ENCODE measurements at regions not wholly inside any gene's neighbourhood (a gene's known extent, or its start where the extent isn't known, plus 50 kb on each side); places are given as distances from the start of the nearest gene placed in this dataset.

DNA sequence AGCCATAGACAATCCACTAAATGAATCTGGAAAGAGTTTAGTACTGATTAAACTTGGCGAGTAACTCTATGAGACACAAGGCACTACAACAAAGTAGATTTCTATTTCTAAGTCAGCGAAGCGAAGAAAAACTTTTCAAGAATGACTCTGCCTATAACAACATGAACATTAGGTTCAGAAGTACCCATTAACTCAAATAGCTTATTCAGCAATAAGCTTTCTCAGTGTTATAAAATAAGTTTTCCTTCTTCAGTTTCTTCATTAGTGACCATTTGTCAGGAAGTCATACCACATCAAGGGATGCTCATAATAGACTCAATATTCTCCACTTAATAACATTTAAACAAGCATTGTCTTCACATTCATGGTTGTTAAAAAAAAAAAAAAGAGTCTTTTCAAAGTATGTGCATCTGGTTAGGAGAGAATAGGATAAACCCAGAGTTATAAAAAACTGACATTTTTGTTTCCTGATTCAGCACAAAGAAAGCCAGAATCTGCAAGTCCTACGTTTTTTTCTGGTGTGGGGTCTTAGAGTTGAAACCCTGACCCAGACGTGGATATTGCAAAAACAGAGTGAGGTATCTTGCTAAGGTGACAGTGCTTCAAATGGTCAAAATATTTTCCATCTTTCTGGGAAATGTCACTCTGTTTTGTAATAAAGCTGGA lies 148.2 kb upstream of the PREP start:
- no peak for DNase-seq
- Histone ChIP-seq H3K4me1 (ENCODE audit: control insufficient read depth in 1 of 2, insufficient read depth in 2 of 2, low read depth in 1 of 2, low read length in 1 of 2) (peaks cover 0 to 4% of the 10 kb centered on the region in 2 experiments; a peak in 1 of 4 replicates), H3K79me2 (ENCODE audit: insufficient read depth) (no peaks in the 10 kb centered on the region), H3K9me3 (peaks cover 6% of the 10 kb centered on the region; the same call in 1 of the 2 replicates), H3K4me3 (ENCODE audit: low read depth in 2 of 2, low read length in 1 of 2) (no peak overlapping the region), H3K4me2 (no peak overlapping the region), H4K20me1 (ENCODE audit: insufficient read depth) (no peaks in the 10 kb centered on the region), H3K27me3 (ENCODE audit: insufficient read depth) (no peaks in the 10 kb centered on the region), H3K9me2 (no peaks in the 10 kb centered on the region), H3K27ac (ENCODE audit: low read depth in 2 of 2, low read length in 1 of 2) (peak overlapping the region; percentile 43 to 47; a peak in 2 of 4 replicates), H3K36me3 (replicated peaks in 1 of 2; ENCODE audit: control insufficient read depth in 1 of 2, insufficient read depth in 2 of 2, low read length in 1 of 2) (no peaks in the 10 kb centered on the region), H3F3A (replicated peaks; ENCODE audit: insufficient read depth) (peaks cover 7% of the 10 kb centered on the region), H3K9ac (no peak overlapping the region), H2AFZ (ENCODE audit: low read depth) (peak overlapping the region; percentile 43; the same call in 1 of the 2 replicates)
- ChIA-PET CTCF (no interaction called here), POLR2A (no interaction called here)
- WGBS (ENCODE audit: low lambda C conversion rate), result 55% methylated on average over 5 of the region's 5 CpGs
- TF ChIP-seq, protein P1, sequence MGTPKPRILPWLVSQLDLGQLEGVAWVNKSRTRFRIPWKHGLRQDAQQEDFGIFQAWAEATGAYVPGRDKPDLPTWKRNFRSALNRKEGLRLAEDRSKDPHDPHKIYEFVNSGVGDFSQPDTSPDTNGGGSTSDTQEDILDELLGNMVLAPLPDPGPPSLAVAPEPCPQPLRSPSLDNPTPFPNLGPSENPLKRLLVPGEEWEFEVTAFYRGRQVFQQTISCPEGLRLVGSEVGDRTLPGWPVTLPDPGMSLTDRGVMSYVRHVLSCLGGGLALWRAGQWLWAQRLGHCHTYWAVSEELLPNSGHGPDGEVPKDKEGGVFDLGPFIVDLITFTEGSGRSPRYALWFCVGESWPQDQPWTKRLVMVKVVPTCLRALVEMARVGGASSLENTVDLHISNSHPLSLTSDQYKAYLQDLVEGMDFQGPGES (IDR thresholded peaks at IDR 0.05; ENCODE audit: low read depth, low read length), result no peak
- TF ChIP-seq MXI1 (IDR thresholded peaks at IDR 0.05; ENCODE audit: low read depth, low read length) (no peak), EP300 (IDR thresholded peaks at IDR 0.05; ENCODE audit: borderline replicate concordance in 1 of 2, low read depth in 1 of 2, low read length in 1 of 2) (no peak), TEAD4 (IDR thresholded peaks at IDR 0.05; ENCODE audit: borderline replicate concordance, insufficient read depth) (no peak), MEF2A (IDR thresholded peaks at IDR 0.05; ENCODE audit: borderline replicate concordance, low read depth) (no peak), TCF12 (IDR thresholded peaks at IDR 0.05) (no peak), CTCF (IDR thresholded peaks at IDR 0.05) (no peak), SIN3A (IDR thresholded peaks at IDR 0.05; ENCODE audit: borderline replicate concordance, low read depth, low read length) (no peak), NFIC (IDR thresholded peaks at IDR 0.05; ENCODE audit: borderline replicate concordance) (no peak), GABPA (IDR thresholded peaks at IDR 0.05; ENCODE audit: low read depth) (no peak), ELF1 (IDR thresholded peaks at IDR 0.05) (no peak), FOSL2 (IDR thresholded peaks at IDR 0.05; ENCODE audit: borderline replicate concordance, low read depth) (no peak)
- TF ChIP-seq, protein P2, sequence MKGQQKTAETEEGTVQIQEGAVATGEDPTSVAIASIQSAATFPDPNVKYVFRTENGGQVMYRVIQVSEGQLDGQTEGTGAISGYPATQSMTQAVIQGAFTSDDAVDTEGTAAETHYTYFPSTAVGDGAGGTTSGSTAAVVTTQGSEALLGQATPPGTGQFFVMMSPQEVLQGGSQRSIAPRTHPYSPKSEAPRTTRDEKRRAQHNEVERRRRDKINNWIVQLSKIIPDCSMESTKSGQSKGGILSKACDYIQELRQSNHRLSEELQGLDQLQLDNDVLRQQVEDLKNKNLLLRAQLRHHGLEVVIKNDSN (IDR thresholded peaks at IDR 0.05; ENCODE audit: borderline replicate concordance, low read depth), result no peak

GRCh38 chr6:105546754-105547153 lies 143.9 kb upstream of the PREP start:
- Histone ChIP-seq H3F3A (replicated peaks; ENCODE audit: insufficient read depth) (peaks cover 11% of the 10 kb centered on the region), H3K36me3 (replicated peaks in 1 of 2; ENCODE audit: control insufficient read depth in 1 of 2, insufficient read depth in 2 of 2, low read length in 1 of 2) (no peaks in the 10 kb centered on the region), H3K9me2 (no peaks in the 10 kb centered on the region), H3K4me3 (ENCODE audit: low read depth in 2 of 2, low read length in 1 of 2) (no peak overlapping the region), H3K9me3 (no peaks in the 10 kb centered on the region), H3K27ac (ENCODE audit: low read depth in 2 of 2, low read length in 1 of 2) (peak overlapping the region; percentile 71 to 94), H3K9ac (peak overlapping the region; percentile 59; the same call in 1 of the 2 replicates), H2AFZ (ENCODE audit: low read depth) (peak overlapping the region; percentile 77), H3K4me1 (ENCODE audit: control insufficient read depth in 1 of 2, insufficient read depth in 2 of 2, low read depth in 1 of 2, low read length in 1 of 2) (peaks cover 0 to 8% of the 10 kb centered on the region in 2 experiments; a peak in 1 of 4 replicates), H3K79me2 (ENCODE audit: insufficient read depth) (no peaks in the 10 kb centered on the region), H4K20me1 (ENCODE audit: insufficient read depth) (no peaks in the 10 kb centered on the region), H3K27me3 (ENCODE audit: insufficient read depth) (no peaks in the 10 kb centered on the region), H3K4me2 (peak overlapping the region; percentile 40)
- DNase-seq, result no peak
- TF ChIP-seq, protein P2 (IDR thresholded peaks at IDR 0.05; ENCODE audit: borderline replicate concordance, low read depth), result no peak
- TF ChIP-seq MAX (IDR thresholded peaks at IDR 0.05; ENCODE audit: low read depth), result peak; percentile 3; the same call in 1 of the 2 replicates
- POLR2A ChIA-PET, result no interaction called here
- CTCF ChIA-PET, result interaction anchor here (0.7 kb wide), 1 partner anchor 188 kb away, joined by 3 read pairs; no protein-coding TSS in a partner anchor
- WGBS (ENCODE audit: low lambda C conversion rate), result 16% methylated on average over 2 of the region's 2 CpGs
